ENCODE measurements at regions not wholly inside any gene's neighbourhood (a gene's known extent, or its start where the extent isn't known, plus 50 kb on each side); places are given as distances from the start of the nearest gene placed in this dataset.

DNA sequence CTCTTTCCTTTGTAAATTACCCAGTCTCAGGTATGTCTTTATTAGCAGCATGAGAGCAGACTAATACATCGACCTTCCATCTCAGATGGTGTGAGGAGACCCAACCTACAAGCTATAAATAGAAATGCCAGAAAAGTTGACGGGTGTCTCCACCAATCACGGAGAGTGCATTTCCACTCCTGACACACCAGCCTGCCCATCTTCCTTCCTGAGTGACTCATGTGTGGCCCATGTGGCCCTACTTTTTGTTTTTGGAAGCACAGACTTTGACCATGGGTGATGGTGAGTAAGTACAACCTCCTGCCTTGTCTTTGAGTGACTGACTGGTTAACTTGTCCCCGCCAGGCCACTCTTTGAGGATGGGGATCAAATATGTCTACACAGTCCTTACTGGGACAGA, 147.0 kb downstream of the OAT start:
- Mint-ChIP-seq H3K4me1 (ENCODE audit: low read depth) (no peaks in the 10 kb centered on the region), H3K4me3 (ENCODE audit: low read depth) (no peak overlapping the region), H3K36me3 (ENCODE audit: insufficient read depth) (no peaks in the 10 kb centered on the region), H3K27ac (no peak overlapping the region), H3K9me3 (ENCODE audit: low read depth) (peaks cover 21% of the 10 kb centered on the region), H3K27me3 (peaks cover 10% of the 10 kb centered on the region)
- DNase-seq (ENCODE audit: low spot score, unreplicated experiment) = no peak
- TF ChIP-seq, protein P1, sequence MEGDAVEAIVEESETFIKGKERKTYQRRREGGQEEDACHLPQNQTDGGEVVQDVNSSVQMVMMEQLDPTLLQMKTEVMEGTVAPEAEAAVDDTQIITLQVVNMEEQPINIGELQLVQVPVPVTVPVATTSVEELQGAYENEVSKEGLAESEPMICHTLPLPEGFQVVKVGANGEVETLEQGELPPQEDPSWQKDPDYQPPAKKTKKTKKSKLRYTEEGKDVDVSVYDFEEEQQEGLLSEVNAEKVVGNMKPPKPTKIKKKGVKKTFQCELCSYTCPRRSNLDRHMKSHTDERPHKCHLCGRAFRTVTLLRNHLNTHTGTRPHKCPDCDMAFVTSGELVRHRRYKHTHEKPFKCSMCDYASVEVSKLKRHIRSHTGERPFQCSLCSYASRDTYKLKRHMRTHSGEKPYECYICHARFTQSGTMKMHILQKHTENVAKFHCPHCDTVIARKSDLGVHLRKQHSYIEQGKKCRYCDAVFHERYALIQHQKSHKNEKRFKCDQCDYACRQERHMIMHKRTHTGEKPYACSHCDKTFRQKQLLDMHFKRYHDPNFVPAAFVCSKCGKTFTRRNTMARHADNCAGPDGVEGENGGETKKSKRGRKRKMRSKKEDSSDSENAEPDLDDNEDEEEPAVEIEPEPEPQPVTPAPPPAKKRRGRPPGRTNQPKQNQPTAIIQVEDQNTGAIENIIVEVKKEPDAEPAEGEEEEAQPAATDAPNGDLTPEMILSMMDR (IDR thresholded peaks at IDR 0.05; ENCODE audit: unreplicated experiment) = no peak

DNA sequence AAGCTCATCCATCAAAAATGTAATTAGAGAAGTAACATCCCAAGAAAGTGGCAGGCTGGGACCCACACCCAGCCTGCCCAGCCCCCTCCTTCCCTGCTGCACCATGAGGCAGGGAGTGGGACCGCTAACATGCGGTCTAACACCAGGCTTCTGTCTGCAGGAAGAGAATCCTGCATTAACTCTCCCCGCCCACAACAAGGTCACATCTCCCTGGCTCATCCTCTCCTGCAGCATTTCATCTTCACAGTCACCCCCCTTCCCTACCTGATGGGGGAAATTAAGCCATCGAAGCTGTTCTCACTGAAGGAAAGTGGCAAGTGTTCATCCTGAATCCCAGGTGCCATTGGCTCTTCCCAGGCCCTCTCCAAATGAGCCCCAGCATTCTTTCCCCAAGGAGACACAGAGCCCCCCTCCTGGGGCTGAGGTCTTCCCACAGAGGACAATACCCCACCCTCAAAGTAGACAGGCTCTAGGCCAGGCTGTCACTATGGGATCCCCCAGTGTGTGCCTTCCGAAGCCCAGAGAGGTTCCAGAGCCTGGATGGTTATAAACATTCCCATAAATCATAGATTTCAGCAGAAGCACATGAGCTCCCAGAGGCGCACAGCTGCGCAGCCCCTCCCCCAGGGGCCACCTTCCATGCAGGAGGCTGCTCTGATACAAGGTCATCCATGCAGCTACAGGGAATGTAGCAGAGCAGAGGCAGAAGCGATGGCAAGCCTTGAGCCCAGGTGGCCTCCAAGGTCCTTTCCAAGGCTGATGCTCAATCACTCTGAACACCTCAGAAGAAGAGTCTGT, 148.0 kb downstream of the OAT start:
- Mint-ChIP-seq H3K27me3 (peaks cover 10% of the 10 kb centered on the region), H3K9me3 (ENCODE audit: low read depth) (peaks cover 21% of the 10 kb centered on the region), H3K4me1 (ENCODE audit: low read depth) (no peaks in the 10 kb centered on the region), H3K27ac (no peak overlapping the region), H3K4me3 (ENCODE audit: low read depth) (no peak overlapping the region), H3K36me3 (ENCODE audit: insufficient read depth) (no peaks in the 10 kb centered on the region)
- DNase-seq (ENCODE audit: low spot score, unreplicated experiment) = no peak
- TF ChIP-seq, protein P1 (IDR thresholded peaks at IDR 0.05; ENCODE audit: unreplicated experiment) = no peak

DNA sequence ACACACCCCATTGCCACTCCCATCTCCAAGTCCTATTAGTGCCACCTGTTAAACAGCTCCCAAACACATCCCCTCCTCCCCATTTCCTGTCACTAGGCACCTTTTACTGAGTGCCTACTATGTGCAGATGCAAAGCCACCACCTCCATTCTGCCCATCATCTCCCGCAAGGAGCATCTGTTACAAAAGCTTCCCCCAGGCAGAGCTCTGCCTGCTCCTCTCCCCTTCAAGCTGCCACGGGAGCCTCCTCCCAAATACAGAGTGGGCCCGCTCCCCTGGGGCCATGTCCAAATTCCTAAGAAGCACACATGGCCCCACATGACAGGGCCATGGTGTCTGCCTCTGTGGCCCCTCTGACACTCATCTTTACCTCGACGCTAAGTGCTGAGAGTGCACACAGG, 149.7 kb downstream of the OAT start:
- TF ChIP-seq, protein P1 (IDR thresholded peaks at IDR 0.05; ENCODE audit: unreplicated experiment) = no peak
- Mint-ChIP-seq H3K4me3 (ENCODE audit: low read depth) (no peak overlapping the region), H3K27me3 (peaks cover 19% of the 10 kb centered on the region), H3K27ac (no peak overlapping the region), H3K36me3 (ENCODE audit: insufficient read depth) (no peaks in the 10 kb centered on the region), H3K9me3 (ENCODE audit: low read depth) (peaks cover 15% of the 10 kb centered on the region), H3K4me1 (ENCODE audit: low read depth) (no peaks in the 10 kb centered on the region)
- DNase-seq (ENCODE audit: low spot score, unreplicated experiment) = no peak

DNA sequence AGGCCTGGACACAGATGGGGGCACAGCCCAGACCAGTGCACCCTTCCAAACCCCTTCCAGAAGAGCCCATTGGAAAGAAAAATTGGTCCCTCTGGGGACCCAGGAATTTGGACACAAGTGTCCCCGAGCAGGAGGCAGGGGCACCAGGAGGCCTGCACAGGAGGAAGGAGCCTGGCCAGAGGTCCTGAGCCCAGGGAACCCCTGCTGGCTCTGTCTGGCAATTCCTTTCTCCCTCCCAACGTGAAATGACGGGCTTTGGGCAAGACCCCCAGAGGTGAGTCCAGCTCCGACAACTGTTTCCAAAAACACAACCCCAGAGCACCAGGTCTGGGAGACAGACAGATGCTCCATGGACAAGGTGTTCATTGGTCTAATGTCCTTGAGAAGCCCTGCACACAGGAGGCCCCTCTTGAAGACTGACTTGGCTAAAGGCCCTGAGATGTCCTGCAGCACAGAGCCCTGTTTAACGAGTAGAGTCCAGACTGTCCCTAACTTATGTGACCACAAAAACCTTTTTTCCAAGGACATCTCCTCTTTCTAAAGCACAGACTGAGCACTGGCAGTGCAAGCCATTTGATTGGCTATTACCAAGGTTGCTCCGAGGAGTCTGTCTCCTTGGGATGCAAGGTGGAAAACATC, 150.7 kb downstream of the OAT start:
- peaks cover 8% of the 10 kb centered on the region for H3K9me3 Mint-ChIP-seq (ENCODE audit: low read depth)
- H3K36me3 Mint-ChIP-seq (ENCODE audit: insufficient read depth) = no peaks in the 10 kb centered on the region
- H3K27ac Mint-ChIP-seq = no peak overlapping the region
- H3K4me3 Mint-ChIP-seq (ENCODE audit: low read depth) = no peak overlapping the region
- no peaks in the 10 kb centered on the region for H3K4me1 Mint-ChIP-seq (ENCODE audit: low read depth)
- H3K27me3 Mint-ChIP-seq = peaks cover 26% of the 10 kb centered on the region
- DNase-seq (ENCODE audit: low spot score, unreplicated experiment) = no peak
- TF ChIP-seq, protein P1 (IDR thresholded peaks at IDR 0.05; ENCODE audit: unreplicated experiment) = no peak

DNA sequence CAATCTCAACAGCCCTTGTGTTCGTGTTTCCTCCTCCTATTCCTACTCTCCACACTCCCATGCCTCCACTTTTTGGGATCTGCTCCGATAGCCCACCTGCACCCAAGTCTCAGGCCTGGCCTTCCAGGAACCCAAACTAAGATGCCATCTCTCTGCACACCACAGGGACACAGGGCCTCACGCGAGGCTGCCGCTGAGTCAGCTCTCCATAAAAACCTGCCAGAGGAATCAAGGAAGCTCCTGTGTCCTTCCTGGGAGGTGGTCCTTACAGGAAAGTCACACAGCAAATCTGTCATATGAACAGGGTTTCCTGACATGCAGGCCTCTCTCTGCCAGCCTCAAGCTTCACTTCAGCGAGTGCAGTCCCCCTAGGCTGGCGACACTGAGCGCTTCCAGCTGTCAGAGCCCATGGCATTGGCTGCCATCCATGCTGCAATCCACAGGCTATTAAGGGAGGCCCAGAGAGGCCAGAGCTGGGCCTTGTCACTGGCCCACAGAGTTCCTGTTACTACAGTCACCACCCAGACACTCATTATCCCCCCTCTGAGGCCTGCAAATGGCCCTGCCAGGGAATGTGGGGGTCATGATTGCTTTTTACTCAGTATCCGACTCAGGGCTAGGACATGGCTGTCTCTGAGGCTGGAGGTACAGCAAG, 151.4 kb downstream of the OAT start:
- Mint-ChIP-seq H3K27ac (no peak overlapping the region), H3K27me3 (peaks cover 27% of the 10 kb centered on the region), H3K4me1 (ENCODE audit: low read depth) (no peaks in the 10 kb centered on the region), H3K4me3 (ENCODE audit: low read depth) (no peak overlapping the region), H3K9me3 (ENCODE audit: low read depth) (peaks cover 4% of the 10 kb centered on the region), H3K36me3 (ENCODE audit: insufficient read depth) (no peaks in the 10 kb centered on the region)
- TF ChIP-seq, protein P1 (IDR thresholded peaks at IDR 0.05; ENCODE audit: unreplicated experiment) = no peak
- DNase-seq (ENCODE audit: low spot score, unreplicated experiment) = no peak
